ENCODE measurements at regions not wholly inside any gene's neighbourhood (a gene's known extent, or its start where the extent isn't known, plus 50 kb on each side); places are given as distances from the start of the nearest gene placed in this dataset.

DNA sequence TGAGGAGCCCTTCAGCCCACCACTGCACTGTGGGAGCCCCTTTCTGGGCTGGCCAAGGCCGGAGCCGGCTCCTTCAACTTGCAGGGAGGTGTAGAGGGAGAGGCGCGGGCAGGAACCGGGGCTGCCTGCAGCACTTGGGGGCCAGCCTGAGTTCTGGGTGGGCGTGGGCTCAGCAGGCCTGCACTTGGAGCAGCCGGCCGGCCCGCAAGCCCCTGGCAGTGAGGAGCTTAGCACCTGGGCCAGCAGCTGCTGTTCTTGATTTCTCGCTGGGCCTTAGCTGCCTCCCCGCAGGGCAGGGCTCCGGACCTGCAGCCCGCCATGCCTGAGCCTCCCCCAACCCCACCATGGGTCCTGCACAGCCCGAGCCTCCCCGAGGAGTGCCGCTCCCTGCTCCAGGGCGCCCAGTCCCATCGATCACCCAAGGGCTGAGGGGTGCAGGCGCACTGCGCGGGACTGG is 101.7 kb upstream of the ADGRB3 start:
- no peaks in the 10 kb centered on the region for H3K36me3 Mint-ChIP-seq

DNA sequence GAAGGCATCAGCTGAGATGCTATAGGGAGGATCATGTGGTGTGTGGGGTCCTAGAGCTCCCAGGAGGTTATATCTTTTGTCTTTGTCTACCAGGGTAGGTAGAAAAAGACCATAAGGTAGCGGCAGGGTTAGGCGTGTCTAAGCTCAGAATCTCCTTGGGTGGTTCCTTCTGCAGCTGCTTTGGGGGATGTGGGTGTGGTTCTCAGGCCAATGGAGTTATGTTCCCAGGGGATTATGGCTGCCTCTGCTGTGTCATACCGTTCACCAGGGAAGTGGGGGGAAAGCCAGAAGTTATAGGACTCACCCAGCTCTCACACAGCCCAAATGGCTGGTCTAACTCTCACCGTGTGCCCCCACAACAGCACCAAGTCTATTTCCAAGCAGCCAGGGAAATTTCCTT is 107.4 kb upstream of the ADGRB3 start:
- TF ChIP-seq, protein P1, sequence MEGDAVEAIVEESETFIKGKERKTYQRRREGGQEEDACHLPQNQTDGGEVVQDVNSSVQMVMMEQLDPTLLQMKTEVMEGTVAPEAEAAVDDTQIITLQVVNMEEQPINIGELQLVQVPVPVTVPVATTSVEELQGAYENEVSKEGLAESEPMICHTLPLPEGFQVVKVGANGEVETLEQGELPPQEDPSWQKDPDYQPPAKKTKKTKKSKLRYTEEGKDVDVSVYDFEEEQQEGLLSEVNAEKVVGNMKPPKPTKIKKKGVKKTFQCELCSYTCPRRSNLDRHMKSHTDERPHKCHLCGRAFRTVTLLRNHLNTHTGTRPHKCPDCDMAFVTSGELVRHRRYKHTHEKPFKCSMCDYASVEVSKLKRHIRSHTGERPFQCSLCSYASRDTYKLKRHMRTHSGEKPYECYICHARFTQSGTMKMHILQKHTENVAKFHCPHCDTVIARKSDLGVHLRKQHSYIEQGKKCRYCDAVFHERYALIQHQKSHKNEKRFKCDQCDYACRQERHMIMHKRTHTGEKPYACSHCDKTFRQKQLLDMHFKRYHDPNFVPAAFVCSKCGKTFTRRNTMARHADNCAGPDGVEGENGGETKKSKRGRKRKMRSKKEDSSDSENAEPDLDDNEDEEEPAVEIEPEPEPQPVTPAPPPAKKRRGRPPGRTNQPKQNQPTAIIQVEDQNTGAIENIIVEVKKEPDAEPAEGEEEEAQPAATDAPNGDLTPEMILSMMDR (IDR thresholded peaks at IDR 0.05) = no peak
- 78% methylated on average over 4 of the region's 4 CpGs for WGBS (ENCODE audit: insufficient coverage)
- Mint-ChIP-seq H3K27me3 (ENCODE audit: low read depth in 2 of 2) (no peaks in the 10 kb centered on the region), H3K9me3 (peaks cover 21 to 22% of the 10 kb centered on the region in 2 donors), H3K27ac (no peak overlapping the region), H3K4me3 (no peak overlapping the region), H3K4me1 (no peaks in the 10 kb centered on the region), H3K36me3 (peaks cover 19% of the 10 kb centered on the region)
- Histone ChIP-seq H3K4me3 (ENCODE audit: low read length) (no peak overlapping the region), H3K9me3 (ENCODE audit: control insufficient read depth, insufficient read depth, low read length) (peaks cover 8% of the 10 kb centered on the region), H3K27ac (ENCODE audit: low read length) (no peak overlapping the region), H3K27me3 (ENCODE audit: control insufficient read depth, insufficient read depth, low read length) (no peaks in the 10 kb centered on the region), H3K36me3 (ENCODE audit: control insufficient read depth, insufficient read depth, low read length) (no peaks in the 10 kb centered on the region), H3K4me1 (ENCODE audit: control insufficient read depth, insufficient read depth, low read length) (no peaks in the 10 kb centered on the region)
- intact Hi-C loops (cut with micrococcal nuclease) = no loop called here
- ATAC-seq = no peak
- no peak for DNase-seq

More for the DNA sequence above, 101.7 kb upstream of the ADGRB3 start:
- no peaks in the 10 kb centered on the region for H3K27me3 ChIP-seq (ENCODE audit: control insufficient read depth, insufficient read depth, low read length)
- intact Hi-C loops (cut with micrococcal nuclease) = no loop called here
- H3K4me1 ChIP-seq (ENCODE audit: control insufficient read depth, insufficient read depth, low read length) = no peaks in the 10 kb centered on the region
- TF ChIP-seq, protein P1 (IDR thresholded peaks at IDR 0.05) = no peak
- peaks cover 6 to 8% of the 10 kb centered on the region in 2 donors for H3K9me3 Mint-ChIP-seq
- no peak overlapping the region for H3K27ac Mint-ChIP-seq
- no peak overlapping the region for H3K4me3 Mint-ChIP-seq
- 92% methylated on average over 21 of the region's 21 CpGs for WGBS (ENCODE audit: insufficient coverage)
- no peaks in the 10 kb centered on the region for H3K27me3 Mint-ChIP-seq (ENCODE audit: low read depth in 2 of 2)
- H3K27ac ChIP-seq (ENCODE audit: low read length) = no peak overlapping the region
- ATAC-seq (no peak), DNase-seq (no peak)
- H3K4me1 Mint-ChIP-seq = no peaks in the 10 kb centered on the region
- no peak overlapping the region for H3K4me3 ChIP-seq (ENCODE audit: low read length)
- H3K9me3 ChIP-seq (ENCODE audit: control insufficient read depth, insufficient read depth, low read length) = peaks cover 4% of the 10 kb centered on the region
- H3K36me3 ChIP-seq (ENCODE audit: control insufficient read depth, insufficient read depth, low read length) = no peaks in the 10 kb centered on the region

DNA sequence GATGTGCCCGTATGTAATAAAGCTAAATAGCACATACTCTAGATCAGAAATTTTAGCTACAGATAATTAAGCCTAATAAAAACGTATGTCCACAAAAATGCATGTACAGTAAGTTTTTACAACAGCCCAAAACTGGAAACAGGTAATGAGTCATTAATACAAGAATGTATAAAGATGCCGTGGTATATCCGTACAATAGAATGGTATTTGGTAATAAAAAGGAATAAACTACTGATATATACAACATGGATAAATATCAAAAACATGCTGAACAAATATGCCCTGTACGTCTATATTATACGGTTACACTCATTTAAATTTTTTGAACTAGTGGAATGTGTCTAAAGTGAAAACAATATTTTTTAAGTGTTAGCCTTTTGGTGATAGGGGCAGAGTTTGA is 128.2 kb upstream of the ADGRB3 start:
- WGBS (ENCODE audit: insufficient coverage) = 96% methylated on average over 3 of the region's 6 CpGs
- Histone ChIP-seq H3K9me3 (ENCODE audit: control insufficient read depth, insufficient read depth, low read length) (peaks cover 7% of the 10 kb centered on the region), H3K27me3 (ENCODE audit: control insufficient read depth, insufficient read depth, low read length) (no peaks in the 10 kb centered on the region), H3K4me1 (ENCODE audit: control insufficient read depth, insufficient read depth, low read length) (no peaks in the 10 kb centered on the region), H3K27ac (ENCODE audit: low read length) (no peak overlapping the region), H3K4me3 (ENCODE audit: low read length) (no peak overlapping the region), H3K36me3 (ENCODE audit: control insufficient read depth, insufficient read depth, low read length) (no peaks in the 10 kb centered on the region)
- H3K9me3 Mint-ChIP-seq = peaks cover 3 to 12% of the 10 kb centered on the region in 2 donors
- H3K36me3 Mint-ChIP-seq = no peaks in the 10 kb centered on the region
- no peak for DNase-seq
- intact Hi-C loops (cut with micrococcal nuclease) = no loop called here
- H3K4me3 Mint-ChIP-seq = no peak overlapping the region
- H3K27me3 Mint-ChIP-seq (ENCODE audit: low read depth in 2 of 2) = no peaks in the 10 kb centered on the region
- no peaks in the 10 kb centered on the region for H3K4me1 Mint-ChIP-seq
- TF ChIP-seq, protein P1 (IDR thresholded peaks at IDR 0.05) = no peak
- no peak overlapping the region for H3K27ac Mint-ChIP-seq
- ATAC-seq = no peak

DNA sequence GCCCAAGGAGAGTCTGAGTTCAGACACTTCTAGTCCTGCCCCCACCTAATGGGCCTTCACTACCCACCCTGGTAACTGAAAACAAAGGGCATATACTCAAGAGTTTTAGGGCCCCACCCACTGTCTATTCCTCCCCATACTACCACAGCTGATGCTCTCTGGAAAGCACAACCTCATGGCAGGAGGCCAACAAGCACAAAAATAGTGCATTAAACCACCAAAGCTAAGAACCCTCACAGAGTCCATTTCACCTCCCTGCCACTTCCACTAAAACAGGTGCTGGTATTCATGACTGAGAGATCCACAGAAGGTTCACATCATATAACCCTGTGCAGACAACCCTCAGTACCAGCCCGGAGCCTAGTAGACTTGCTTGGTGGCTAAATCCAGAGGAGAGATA is 132.1 kb upstream of the ADGRB3 start:
- intact Hi-C loops (cut with micrococcal nuclease) = no loop called here
- DNase-seq (no peak), ATAC-seq (no peak)
- TF ChIP-seq, protein P1 (IDR thresholded peaks at IDR 0.05) = no peak
- WGBS (ENCODE audit: insufficient coverage) = 90% methylated on average over 1 of the region's 1 CpG
- no peaks in the 10 kb centered on the region for H3K27me3 Mint-ChIP-seq (ENCODE audit: low read depth in 2 of 2)
- H3K27ac Mint-ChIP-seq = no peak overlapping the region
- Histone ChIP-seq H3K4me1 (ENCODE audit: control insufficient read depth, insufficient read depth, low read length) (no peaks in the 10 kb centered on the region), H3K27me3 (ENCODE audit: control insufficient read depth, insufficient read depth, low read length) (no peaks in the 10 kb centered on the region), H3K27ac (ENCODE audit: low read length) (no peak overlapping the region), H3K9me3 (ENCODE audit: control insufficient read depth, insufficient read depth, low read length) (peaks cover 7% of the 10 kb centered on the region), H3K4me3 (ENCODE audit: low read length) (no peak overlapping the region), H3K36me3 (ENCODE audit: control insufficient read depth, insufficient read depth, low read length) (no peaks in the 10 kb centered on the region)
- no peak overlapping the region for H3K4me3 Mint-ChIP-seq
- H3K36me3 Mint-ChIP-seq = no peaks in the 10 kb centered on the region
- H3K4me1 Mint-ChIP-seq = no peaks in the 10 kb centered on the region
- peaks cover 7 to 12% of the 10 kb centered on the region in 2 donors for H3K9me3 Mint-ChIP-seq
